NOMO-1 treated with dmso at 0.1 percent for 144 hours (cell line): ENCODE measurements at regions not wholly inside any gene's neighbourhood (a gene's known extent, or its start where the extent isn't known, plus 50 kb on each side); places are given as distances from the start of the nearest gene placed in this dataset.
"Not testable (repeated sequence)": the region's sequence is repeated elsewhere in the genome, so short reads cannot be mapped to it uniquely, and the experiment has no call there.

Experiments used
- DNase-seq: peaks from one replicate; lab custom pipeline; 2025; ENCODE audit not compliant: unreplicated experiment; lab: John Stamatoyannopoulos, UW

- DNase-seq: not testable (repeated sequence)
Measured at GRCh38 chr4:74505355-74505978, 60.5 kb downstream of the AREG start.

GRCh38 chr4:74509363-74509762, 64.4 kb downstream of the AREG start:
- not testable (repeated sequence) for DNase-seq

DNA sequence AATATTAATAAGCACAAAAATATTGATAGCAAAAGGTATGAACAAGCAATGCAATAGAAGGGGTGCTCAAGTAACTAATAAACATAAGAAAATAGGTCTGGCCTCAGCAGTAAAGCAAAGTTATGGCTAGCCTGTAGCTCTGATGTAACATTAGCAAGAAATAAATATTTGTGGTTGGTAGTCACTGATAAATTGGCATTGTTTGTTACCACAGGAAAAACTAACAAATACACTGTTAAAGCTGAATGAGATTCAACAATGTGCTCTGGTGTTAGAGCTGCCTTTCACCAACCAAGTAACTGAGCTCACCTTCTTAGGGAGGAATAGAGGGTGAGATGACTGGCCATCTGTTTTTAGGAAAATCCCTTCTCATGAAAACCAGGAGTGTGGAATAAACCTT, 71.4 kb downstream of the AREG start:
- no peak for DNase-seq

DNA sequence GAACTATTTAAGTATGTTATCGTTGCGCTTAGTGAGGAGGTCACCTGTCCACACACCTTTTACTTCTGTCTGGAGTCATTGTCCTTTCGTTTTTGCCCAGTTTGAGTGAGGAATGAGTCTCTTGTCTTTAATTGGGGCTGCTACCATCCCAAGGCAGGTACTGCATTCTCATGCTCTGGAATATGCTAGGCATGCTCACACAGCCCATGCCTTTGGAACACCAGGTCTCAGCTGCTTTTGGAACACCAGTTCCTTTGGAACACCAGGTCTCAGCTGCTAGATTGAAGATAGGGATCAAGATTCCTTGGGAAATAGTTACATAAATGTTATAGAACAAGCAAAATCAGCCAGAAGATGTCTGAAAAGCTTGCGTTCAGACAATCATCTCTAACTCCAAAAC, 73.1 kb downstream of the AREG start:
- DNase-seq: no peak

- no peak for DNase-seq
Measured at GRCh38 chr4:74522251-74522991, 77.5 kb downstream of the AREG start.

DNA sequence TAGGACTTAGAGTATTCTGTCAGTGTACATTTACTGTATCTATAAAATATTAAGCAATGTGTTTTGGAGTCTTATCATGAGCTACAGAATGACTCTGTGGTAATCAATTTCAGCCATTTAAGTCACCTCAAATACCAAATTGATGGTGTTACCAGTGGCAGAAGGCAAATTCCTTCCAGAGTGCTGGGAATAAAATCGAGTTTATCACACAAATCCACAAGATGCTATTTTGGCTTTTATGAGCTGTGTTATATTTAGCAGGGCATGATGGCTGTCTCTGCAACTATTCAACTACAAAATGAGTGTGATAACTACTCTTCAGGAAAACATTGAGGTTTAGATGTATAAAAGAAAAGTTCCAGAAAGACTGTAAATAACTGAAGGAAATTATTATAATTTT, 78.2 kb downstream of the AREG start:
- no peak for DNase-seq

GRCh38 chr4:74524985-74525384, 80.0 kb downstream of the AREG start:
- DNase-seq: no peak

- no peak for DNase-seq
Measured at GRCh38 chr4:74527049-74527448, 82.1 kb downstream of the AREG start.

DNA sequence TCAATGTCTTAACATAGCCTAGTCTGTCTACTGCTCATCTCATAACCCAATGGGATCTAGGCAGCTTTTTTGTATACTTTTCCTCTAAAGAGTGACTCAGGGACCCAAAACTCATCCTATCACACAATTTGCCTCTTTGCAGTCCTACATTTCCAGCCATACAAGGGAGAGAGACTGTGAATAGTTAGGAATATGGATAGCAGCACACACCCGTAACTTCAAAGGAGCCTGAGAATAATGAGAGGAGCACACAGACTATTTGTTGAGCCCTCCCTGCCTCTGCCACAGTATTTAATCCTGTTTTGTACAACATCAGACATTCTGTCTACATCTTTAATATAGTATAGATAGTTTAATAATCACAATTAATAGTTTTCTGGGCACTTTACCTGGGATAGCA, 83.2 kb downstream of the AREG start:
- DNase-seq: no peak

DNA sequence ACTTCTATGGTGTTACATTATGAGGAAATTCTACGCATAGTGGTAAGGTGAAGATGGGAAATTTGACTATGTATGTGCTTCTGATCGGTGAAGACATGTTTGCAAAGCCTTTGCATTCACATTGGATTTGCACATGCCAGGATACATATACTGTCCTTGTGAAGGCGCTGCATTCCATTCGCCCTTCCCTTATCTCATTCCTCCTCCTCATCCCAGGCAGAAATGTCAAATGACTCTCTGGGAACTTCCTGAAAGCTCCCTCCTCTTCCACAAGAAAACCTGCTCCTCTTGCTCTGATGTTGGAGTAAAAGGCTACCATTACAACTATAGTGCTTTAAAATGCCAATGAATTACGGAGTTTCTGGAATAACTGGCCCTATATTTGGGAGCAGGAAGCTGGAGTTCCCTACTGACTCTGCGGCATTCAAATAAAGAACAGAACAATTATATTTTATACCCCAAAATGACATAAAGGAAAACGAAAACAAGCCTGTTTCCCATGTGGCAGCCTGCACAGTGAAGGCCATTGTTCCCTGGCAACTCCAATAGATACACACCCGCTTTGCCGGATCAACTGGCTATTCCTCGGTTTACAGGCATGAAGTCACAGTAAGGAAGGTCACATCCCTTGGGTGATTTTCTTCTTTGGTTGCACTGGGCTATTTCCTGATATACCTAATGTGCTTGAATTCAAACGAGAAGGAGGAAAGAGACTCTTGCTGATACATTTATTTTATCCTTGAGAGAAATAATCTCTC, 84.5 kb downstream of the AREG start:
- no peak for DNase-seq

DNA sequence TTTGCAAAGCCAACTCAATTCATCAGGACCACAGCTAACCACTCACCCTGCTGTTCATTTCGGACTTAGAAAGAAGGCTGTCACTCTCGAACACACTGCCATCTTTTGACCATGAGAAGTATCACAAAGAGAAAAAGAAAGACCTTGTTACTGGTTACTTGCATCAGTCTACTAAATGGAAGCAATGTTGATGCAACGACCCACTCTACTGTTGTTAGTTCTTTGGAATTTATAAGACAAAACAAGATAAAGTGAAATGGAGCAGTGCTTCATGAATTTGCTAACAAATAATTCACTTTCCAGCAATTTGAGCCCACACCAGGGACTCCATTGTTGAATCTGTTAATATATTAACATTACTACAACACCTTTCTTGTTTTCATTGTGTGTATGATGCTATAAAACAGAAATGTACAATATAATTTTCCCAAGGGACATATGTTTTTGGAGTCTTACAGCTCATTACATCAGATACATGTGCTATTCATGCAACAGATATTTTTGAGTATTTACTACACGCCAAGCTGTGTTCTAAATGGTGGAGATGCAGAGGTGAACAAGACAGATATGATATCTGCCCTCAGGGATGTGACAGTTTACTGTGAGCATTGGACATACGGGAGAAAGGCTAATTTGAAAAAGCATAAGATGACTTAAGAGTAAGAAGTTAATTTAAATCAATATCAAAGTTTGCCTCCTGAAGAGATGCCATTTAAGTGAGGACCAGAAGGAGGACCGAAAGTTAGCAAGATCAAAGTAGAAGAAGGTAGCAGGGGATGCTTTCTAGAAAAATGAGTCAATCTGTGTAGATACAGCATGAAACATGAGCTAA, 87.2 kb downstream of the AREG start:
- DNase-seq: no peak

- DNase-seq: no peak
Measured at GRCh38 chr4:74534121-74534520, 89.2 kb downstream of the AREG start.

GRCh38 chr4:74534936-74535335, 90.0 kb downstream of the AREG start:
- DNase-seq: no peak

GRCh38 chr4:74535512-74535911, 90.6 kb downstream of the AREG start:
- no peak for DNase-seq

- DNase-seq: no peak
Measured at GRCh38 chr4:74536557-74536956, 91.6 kb downstream of the AREG start.

DNA sequence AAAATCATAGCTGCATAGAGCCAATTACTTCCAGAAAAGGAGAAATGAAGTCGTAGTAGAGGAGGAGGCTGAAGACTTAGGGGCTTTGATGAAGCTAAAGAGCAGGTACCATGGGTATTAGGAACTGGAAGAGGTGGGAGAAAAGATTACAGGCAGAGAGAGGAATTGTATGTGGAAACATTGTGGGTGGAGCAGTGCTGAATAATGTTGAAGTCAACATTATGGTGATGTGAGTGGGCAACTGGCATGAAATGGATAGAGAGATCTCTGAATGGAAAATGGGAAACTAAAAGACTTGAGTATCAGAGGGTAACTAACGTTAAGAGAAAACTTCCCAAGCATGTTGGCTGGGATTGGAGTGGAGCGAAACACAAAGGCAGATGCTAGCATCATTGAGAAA, 92.5 kb downstream of the AREG start:
- DNase-seq: no peak

DNA sequence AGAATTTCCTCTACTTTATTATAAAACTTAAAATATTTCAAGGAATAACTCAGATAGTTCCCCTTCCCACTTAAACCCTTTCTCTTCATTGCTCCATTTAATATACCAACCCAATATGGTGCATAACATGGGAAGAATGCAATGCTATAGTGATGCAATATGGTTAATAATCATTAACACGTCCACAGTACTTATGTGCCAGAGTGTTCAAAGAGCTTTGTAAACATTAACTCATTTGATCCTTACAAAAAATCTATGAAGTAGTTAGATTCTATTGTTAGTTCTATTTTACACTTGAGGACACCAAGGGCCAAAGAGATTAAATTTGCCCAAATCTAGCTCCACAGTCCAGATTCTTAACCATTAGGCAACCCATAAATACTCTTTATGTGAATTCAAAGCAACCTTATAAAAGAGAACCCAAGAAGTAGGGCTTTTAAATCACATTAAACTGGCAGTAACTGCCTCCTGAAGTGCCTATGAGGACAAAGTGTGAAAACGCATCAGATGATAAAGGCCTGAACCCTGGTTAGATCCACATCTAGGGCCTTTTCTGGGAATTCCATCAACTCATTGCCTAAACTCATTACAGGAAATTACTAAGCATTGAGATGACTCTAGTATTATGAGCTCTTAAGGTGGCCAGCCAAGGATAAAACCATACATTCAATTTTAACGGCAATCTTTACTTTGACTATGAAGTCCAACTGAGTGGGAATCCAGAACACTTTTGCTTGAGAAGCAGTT, 94.3 kb downstream of the AREG start:
- DNase-seq: no peak

- DNase-seq: no peak
Measured at GRCh38 chr4:74540193-74540592, 95.3 kb downstream of the AREG start.

GRCh38 chr4:74541667-74542066, 96.7 kb downstream of the AREG start:
- DNase-seq: no peak

- peak; percentile 82 for DNase-seq
Measured at GRCh38 chr4:74543231-74543781, 98.4 kb downstream of the AREG start.
